Adrenal gland (tissue), 9 donors: ENCODE measurements at regions not wholly inside any gene's neighbourhood (a gene's known extent, or its start where the extent isn't known, plus 50 kb on each side); places are given as distances from the start of the nearest gene placed in this dataset.
"Not testable (repeated sequence)": the region's sequence is repeated elsewhere in the genome, so short reads cannot be mapped to it uniquely, and the experiment has no call there.

ENCODE experiments used
- DNase-seq, 7 donors: peaks; one replicate each; pipeline ENCODE4 v3.0.0-alpha.2; 2019 to 2020
- H3K27ac ChIP-seq, 5 donors: fragments of 200-600 bp; sonication (generic) in 4 of 5; 1 replicate in 3 of 5; 2 replicates in 2 of 5; pipeline versions ENCODE4 v1.5.1 to v1.8.0; 2016 to 2020; ENCODE audit warnings: mild to moderate bottlenecking in 1 of 5
- H3K27me3 ChIP-seq: fragments of 200-600 bp; 2 replicates; pipeline ENCODE4 v1.8.0; 2021
- H3K36me3 ChIP-seq, 2 donors: fragments of 200-600 bp; replicated peaks in 1 of 2; 1 replicate in 1 of 2; 2 replicates in 1 of 2; pipeline versions ENCODE4 v1.5.1 to v1.8.0; 2018 to 2022
- H3K4me1 ChIP-seq, 2 donors: fragments of 200-600 bp; replicated peaks in 1 of 2; 1 replicate in 1 of 2; 2 replicates in 1 of 2; pipeline versions ENCODE4 v1.5.1 to v1.8.0; 2018 to 2021
- H3K4me3 ChIP-seq, 4 donors: fragments of 200-600 bp; sonication (generic) in 3 of 4; one replicate each; pipeline ENCODE4 v1.5.1; 2016 to 2018
- H3K9me3 ChIP-seq, 3 donors: fragments of 200-600 bp; sonication (generic) in 1 of 3; replicated peaks in 1 of 3; 1 replicate in 2 of 3; 2 replicates in 1 of 3; pipeline versions ENCODE4 v1.5.1 to v1.8.0; 2016 to 2021
- CTCF ChIP-seq, 6 experiments: fragments of 450-650 bp in 4 of 6; fragments of 200-600 bp in 2 of 6; sonication (generic) in 1 of 6; IDR thresholded peaks; 1 replicate in 5 of 6; 2 replicates in 1 of 6; pipeline versions ENCODE4 v1.5.1 to v1.8.0; 2016 to 2021; ENCODE audit warnings: antibody characterized with exemption in 6 of 6, mild to moderate bottlenecking in 2 of 6, moderate library complexity in 1 of 6
- POLR2A ChIP-seq, 2 donors: fragments of 450-650 bp; IDR thresholded peaks; one replicate each; pipeline ENCODE4 v1.6.1; 2017; ENCODE audit warnings: antibody characterized with exemption in 2 of 2, mild to moderate bottlenecking in 2 of 2, moderate library complexity in 1 of 2
- WGBS, 4 donors: extraction: QIAGEN DNeasy Blood & Tissue Kit in 2 of 4; methylation state at CpG; one replicate each; pipeline versions ENCODE4 v1.1.5 to v1.1.7; 2013 to 2017; 5-methylcytosine and 5-hydroxymethylcytosine counted together
- intact Hi-C, 2 donors: fragments of 100-400 bp; cut with DNase I; formaldehyde crosslinking; loops; one replicate each; pipeline versions ENCODE4 v1.14.1 to v1.15.0; 2022 to 2023
- donor health status: healthy with polysubstance abuse.
- donor health status: Bipolar disorder and iron deficiency.
- donor health status: DM: yes; HTN: yes; CAD: no.
- donor health status: DM: no; HTN: no; CAD: no.
- donor health status: DM: no; HTN: no; CAD: no.

- intact Hi-C loops, result no loop called here
- no peaks in the 10 kb centered on the region for H3K36me3 ChIP-seq
- no peaks in the 10 kb centered on the region for H3K27me3 ChIP-seq
- DNase-seq, result no peak
- no peak for TF ChIP-seq CTCF (IDR thresholded peaks at IDR 0.05)
- no peak for TF ChIP-seq POLR2A (IDR thresholded peaks at IDR 0.05)
- no peak overlapping the region for H3K4me3 ChIP-seq
- H3K4me1 ChIP-seq, result no peaks in the 10 kb centered on the region
- no peaks in the 10 kb centered on the region for H3K9me3 ChIP-seq
- WGBS, 4 donors, result 86 to 90% (median 88%) methylated on average over 5 to 6 of the region's 6 CpGs
- H3K27ac ChIP-seq, result no peak overlapping the region
These were observed 142.3 kb upstream of the EDNRB start for GRCh38 chr13:78060966-78061365.

GRCh38 chr13:78056865-78057264 is 138.2 kb upstream of the EDNRB start:
- H3K27ac ChIP-seq, H3K4me3 ChIP-seq, intact Hi-C loops, H3K27me3 ChIP-seq, DNase-seq, H3K36me3 ChIP-seq, H3K9me3 ChIP-seq, H3K4me1 ChIP-seq: not testable (repeated sequence)
- WGBS, 4 donors, result 70 to 89% (median 81%) methylated on average over 2 of the region's 2 CpGs

- TF ChIP-seq CTCF (IDR thresholded peaks at IDR 0.05) (no peak), POLR2A (IDR thresholded peaks at IDR 0.05) (no peak)
- H3K36me3 ChIP-seq, result no peaks in the 10 kb centered on the region
- no peaks in the 10 kb centered on the region for H3K4me1 ChIP-seq
- H3K4me3 ChIP-seq, result no peak overlapping the region
- H3K27ac ChIP-seq, result no peak overlapping the region
- no peaks in the 10 kb centered on the region for H3K9me3 ChIP-seq
- no peak for DNase-seq
- intact Hi-C loops, result no loop called here
- no peaks in the 10 kb centered on the region for H3K27me3 ChIP-seq
- 34 to 56% (median 47%) methylated on average over 3 of the region's 3 CpGs for WGBS, 4 donors
These were observed 135.5 kb upstream of the EDNRB start for GRCh38 chr13:78054157-78054556.

GRCh38 chr13:78047151-78047550 is 128.5 kb upstream of the EDNRB start:
- 64 to 82% (median 76%) methylated on average over 1 of the region's 1 CpG for WGBS, 4 donors
- intact Hi-C loops, result no loop called here
- TF ChIP-seq CTCF (IDR thresholded peaks at IDR 0.05), result no peak
- no peak for TF ChIP-seq POLR2A (IDR thresholded peaks at IDR 0.05)

GRCh38 chr13:78046331-78046730 is 127.7 kb upstream of the EDNRB start:
- Histone ChIP-seq H3K27ac (no peak overlapping the region), H3K9me3 (no peaks in the 10 kb centered on the region), H3K36me3 (no peaks in the 10 kb centered on the region), H3K4me3 (no peak overlapping the region), H3K27me3 (no peaks in the 10 kb centered on the region), H3K4me1 (no peaks in the 10 kb centered on the region)
- TF ChIP-seq POLR2A (IDR thresholded peaks at IDR 0.05) (no peak), CTCF (IDR thresholded peaks at IDR 0.05) (no peak)
- DNase-seq, result no peak
- WGBS, 4 donors, result 42 to 46% (median 43%) methylated on average over 2 of the region's 2 CpGs
- intact Hi-C loops, result no loop called here

More at GRCh38 chr13:78047151-78047550, 128.5 kb upstream of the EDNRB start:
- Histone ChIP-seq H3K36me3 (no peaks in the 10 kb centered on the region), H3K4me1 (no peaks in the 10 kb centered on the region), H3K27me3 (no peaks in the 10 kb centered on the region), H3K4me3 (no peak overlapping the region), H3K9me3 (no peaks in the 10 kb centered on the region), H3K27ac (no peak overlapping the region)
- no peak for DNase-seq
